Retinal pigment epithelial cell (primary cell): ENCODE measurements at regions not wholly inside any gene's neighbourhood (a gene's known extent, or its start where the extent isn't known, plus 50 kb on each side); places are given as distances from the start of the nearest gene placed in this dataset.

Experiments
- DNase-seq: peaks from one replicate; pipeline ENCODE4 v3.0.0-alpha.2; 2010; ENCODE audit warnings: low read depth
- H3K4me3 ChIP-seq: 2 replicates; pipeline ENCODE4 v1.5.1; 2011; ENCODE audit warnings: mild to moderate bottlenecking, low read length, control low read depth, moderate library complexity
- CTCF ChIP-seq: conservative IDR thresholded peaks from 2 replicates; pipeline ENCODE4 v1.5.1; 2011; ENCODE audit warnings: low read depth, low read length, control low read depth, inconsistent platforms

- no peak for TF ChIP-seq CTCF
- DNase-seq = no peak
- no peak overlapping the region for H3K4me3 ChIP-seq
Measured at GRCh38 chr16:35497399-35497798, 2038.0 kb downstream of the TP53TG3F start.

- no peak for DNase-seq
- H3K4me3 ChIP-seq = no peak overlapping the region
- TF ChIP-seq CTCF = no peak
Measured at GRCh38 chr16:35506018-35506897, 2046.8 kb downstream of the TP53TG3F start.

- no peak for TF ChIP-seq CTCF
- no peak for DNase-seq
- no peak overlapping the region for H3K4me3 ChIP-seq
Measured at GRCh38 chr16:35506898-35507194, 2047.4 kb downstream of the TP53TG3F start.

GRCh38 chr16:35510701-35511100 lies 2051.3 kb downstream of the TP53TG3F start:
- H3K4me3 ChIP-seq = no peak overlapping the region
- DNase-seq = no peak
- TF ChIP-seq CTCF = no peak

- no peak for TF ChIP-seq CTCF
- no peak overlapping the region for H3K4me3 ChIP-seq
- DNase-seq = no peak
Measured at GRCh38 chr16:35516551-35516950, 2057.1 kb downstream of the TP53TG3F start.

GRCh38 chr16:35516971-35517370 lies 2057.6 kb downstream of the TP53TG3F start:
- no peak overlapping the region for H3K4me3 ChIP-seq
- TF ChIP-seq CTCF = no peak
- DNase-seq = no peak

- TF ChIP-seq CTCF = no peak
- H3K4me3 ChIP-seq = no peak overlapping the region
- no peak for DNase-seq
Measured at GRCh38 chr16:35523991-35524390, 2064.6 kb downstream of the TP53TG3F start.
